Upper lobe of left lung (tissue), 6 donors: ENCODE measurements at regions not wholly inside any gene's neighbourhood (a gene's known extent, or its start where the extent isn't known, plus 50 kb on each side); places are given as distances from the start of the nearest gene placed in this dataset.
A peak's percentile ranks its signal among the peaks of the same experiment; 100 is the strongest.

Source experiments
- ATAC-seq, 2 donors: fragments of 200-7000 bp; cut with Tn5 transposase; one replicate each; pipeline ENCODE4 v1.9.1; 2022; ENCODE audit warnings: mild to moderate bottlenecking in 2 of 2, moderate library complexity in 2 of 2; ENCODE audit not compliant: low FRiP score in 2 of 2
- DNase-seq, 2 donors: peaks; one replicate each; pipeline ENCODE4 v3.0.0-alpha.2; 2019 to 2020
- H3K27ac ChIP-seq, 4 donors: fragments of 200-600 bp; sonication (generic); one replicate each; pipeline ENCODE4 v1.5.1; 2016 to 2019
- H3K27me3 ChIP-seq, 4 donors: fragments of 200-600 bp; sonication (generic); one replicate each; pipeline ENCODE4 v1.5.1; 2017 to 2019
- H3K36me3 ChIP-seq, 4 donors: fragments of 200-600 bp; sonication (generic); one replicate each; pipeline ENCODE4 v1.5.1; 2016 to 2019
- H3K4me1 ChIP-seq, 4 donors: fragments of 200-600 bp; sonication (generic); one replicate each; pipeline ENCODE4 v1.5.1; 2018 to 2019
- H3K4me3 ChIP-seq, 4 donors: fragments of 200-600 bp; sonication (generic); one replicate each; pipeline ENCODE4 v1.5.1; 2017 to 2019; ENCODE audit warnings: mild to moderate bottlenecking in 2 of 4, moderate library complexity in 1 of 4
- H3K9me3 ChIP-seq, 4 donors: fragments of 200-600 bp; sonication (generic); one replicate each; pipeline ENCODE4 v1.5.1; 2018 to 2019
- EP300 ChIP-seq, 4 donors: sonication (generic); formaldehyde crosslinking; IDR thresholded peaks; one replicate each; pipeline ENCODE4 v1.5.1; 2017; ENCODE audit warnings: antibody characterized with exemption in 4 of 4, control low read depth in 2 of 4
- POLR2A ChIP-seq, 4 donors: fragments of 450-650 bp; IDR thresholded peaks; one replicate each; pipeline ENCODE4 v1.5.1; 2016 to 2017; ENCODE audit warnings: antibody characterized with exemption in 4 of 4, mild to moderate bottlenecking in 2 of 4
- POLR2AphosphoS5 ChIP-seq, 2 donors: sonication (generic); formaldehyde crosslinking; IDR thresholded peaks; one replicate each; pipeline ENCODE4 v1.5.1; 2017; ENCODE audit warnings: antibody characterized with exemption in 2 of 2
- WGBS, 2 donors: methylation state at CpG; one replicate each; pipeline ENCODE4 v1.1.5; 2017 to 2018; 5-methylcytosine and 5-hydroxymethylcytosine counted together
- TF ChIP-seq, protein P1 (sequence below), 6 experiments: fragments of 450-650 bp in 4 of 6; fragments of 200-600 bp in 2 of 6; sonication (generic) in 2 of 6; IDR thresholded peaks; one replicate each; pipeline ENCODE4 v1.5.1; 2016 to 2019; ENCODE audit warnings: antibody characterized with exemption in 6 of 6
- donor health status: DM: no; HTN: no; CAD: no; lungs with moderate emphysema.
- donor health status: DM: no; HTN: yes; CAD: no; lungs with severe emphysema.

DNA sequence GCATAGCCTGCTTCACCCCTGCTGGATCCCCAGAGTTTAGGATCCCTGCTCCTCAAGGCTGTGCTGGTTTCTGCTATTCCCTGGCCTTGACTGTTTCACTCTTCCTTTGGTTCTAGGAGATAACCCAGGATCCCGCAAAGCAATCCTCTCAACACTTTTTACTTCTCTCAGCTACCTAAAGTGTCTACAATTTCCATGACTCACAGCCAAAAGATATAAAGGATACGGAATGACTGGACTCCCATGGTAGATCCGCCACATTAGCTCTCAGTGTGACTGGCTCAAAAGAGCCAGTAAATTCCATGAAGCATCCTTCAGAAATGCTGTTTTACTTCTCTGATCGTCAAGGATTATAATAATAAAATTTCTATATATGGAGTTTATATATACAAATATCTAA is 66.3 kb upstream of the TMEM164 start:
- 89 to 96% methylated on average over 4 of the region's 4 CpGs for WGBS, 2 donors
- TF ChIP-seq POLR2A (IDR thresholded peaks at IDR 0.05) (no peak), POLR2AphosphoS5 (IDR thresholded peaks at IDR 0.05) (no peak), EP300 (IDR thresholded peaks at IDR 0.05) (no peak)
- TF ChIP-seq, protein P1, sequence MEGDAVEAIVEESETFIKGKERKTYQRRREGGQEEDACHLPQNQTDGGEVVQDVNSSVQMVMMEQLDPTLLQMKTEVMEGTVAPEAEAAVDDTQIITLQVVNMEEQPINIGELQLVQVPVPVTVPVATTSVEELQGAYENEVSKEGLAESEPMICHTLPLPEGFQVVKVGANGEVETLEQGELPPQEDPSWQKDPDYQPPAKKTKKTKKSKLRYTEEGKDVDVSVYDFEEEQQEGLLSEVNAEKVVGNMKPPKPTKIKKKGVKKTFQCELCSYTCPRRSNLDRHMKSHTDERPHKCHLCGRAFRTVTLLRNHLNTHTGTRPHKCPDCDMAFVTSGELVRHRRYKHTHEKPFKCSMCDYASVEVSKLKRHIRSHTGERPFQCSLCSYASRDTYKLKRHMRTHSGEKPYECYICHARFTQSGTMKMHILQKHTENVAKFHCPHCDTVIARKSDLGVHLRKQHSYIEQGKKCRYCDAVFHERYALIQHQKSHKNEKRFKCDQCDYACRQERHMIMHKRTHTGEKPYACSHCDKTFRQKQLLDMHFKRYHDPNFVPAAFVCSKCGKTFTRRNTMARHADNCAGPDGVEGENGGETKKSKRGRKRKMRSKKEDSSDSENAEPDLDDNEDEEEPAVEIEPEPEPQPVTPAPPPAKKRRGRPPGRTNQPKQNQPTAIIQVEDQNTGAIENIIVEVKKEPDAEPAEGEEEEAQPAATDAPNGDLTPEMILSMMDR (IDR thresholded peaks at IDR 0.05) = no peak

DNA sequence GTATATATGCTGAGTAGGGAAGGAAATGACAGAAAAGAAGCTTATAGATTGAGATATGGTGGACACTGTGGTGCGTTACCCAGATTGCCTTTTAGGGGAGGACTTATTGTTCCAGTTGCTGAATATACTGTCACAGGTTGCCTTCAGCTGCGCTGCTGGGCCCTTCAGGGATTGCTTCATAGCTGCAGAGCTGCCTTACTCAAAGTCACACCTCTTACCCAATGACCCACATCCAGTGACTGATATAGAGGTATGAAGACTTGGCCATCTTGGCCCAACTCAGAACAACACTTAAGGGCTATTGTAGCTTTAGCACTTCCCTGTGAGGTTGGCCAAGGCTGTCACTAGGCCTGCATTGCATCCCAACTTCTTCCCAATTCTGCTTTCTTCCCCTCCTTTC is 63.4 kb upstream of the TMEM164 start:
- 71 to 72% methylated on average over 1 to 2 of the region's 2 CpGs for WGBS, 2 donors
- Histone ChIP-seq H3K4me1 (no peaks in the 10 kb centered on the region), H3K4me3 (no peak overlapping the region), H3K36me3 (no peaks in the 10 kb centered on the region), H3K27me3 (no peaks in the 10 kb centered on the region), H3K9me3 (no peaks in the 10 kb centered on the region), H3K27ac (no peak overlapping the region)
- TF ChIP-seq EP300 (IDR thresholded peaks at IDR 0.05) = no peak
- no peak for TF ChIP-seq POLR2A (IDR thresholded peaks at IDR 0.05)
- ATAC-seq (peak in 1 of 2 donors; percentile 62), DNase-seq (peak in 1 of 2 donors; percentile 67)

More for the DNA sequence above, 66.3 kb upstream of the TMEM164 start:
- DNase-seq (no peak), ATAC-seq (no peak)
- Histone ChIP-seq H3K36me3 (no peaks in the 10 kb centered on the region), H3K9me3 (no peaks in the 10 kb centered on the region), H3K4me1 (no peaks in the 10 kb centered on the region), H3K4me3 (no peak overlapping the region), H3K27me3 (no peaks in the 10 kb centered on the region), H3K27ac (no peak overlapping the region)

DNA sequence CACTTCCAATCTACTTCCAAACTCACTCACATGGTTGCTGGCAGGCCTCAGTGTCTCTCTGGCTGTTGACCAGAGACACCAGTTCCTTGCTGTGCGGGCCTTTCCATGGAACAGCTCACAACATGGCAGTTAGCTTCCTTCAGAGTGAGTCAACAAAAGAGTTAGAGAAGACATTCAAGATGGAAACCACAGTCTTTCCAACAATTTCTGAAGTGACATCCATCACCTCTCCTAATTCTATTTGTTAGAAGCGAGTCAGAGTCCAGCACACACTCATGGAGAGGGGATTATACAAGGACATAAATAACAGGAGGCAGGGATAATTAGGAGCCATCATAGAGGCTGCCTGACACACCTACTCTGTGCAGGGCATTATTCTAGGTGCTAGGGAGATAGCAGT is 62.5 kb upstream of the TMEM164 start:
- no peak for TF ChIP-seq POLR2AphosphoS5 (IDR thresholded peaks at IDR 0.05)
- TF ChIP-seq EP300 (IDR thresholded peaks at IDR 0.05) = no peak
- TF ChIP-seq, protein P1 (IDR thresholded peaks at IDR 0.05) = no peak
- TF ChIP-seq POLR2A (IDR thresholded peaks at IDR 0.05) = no peak
- no peaks in the 10 kb centered on the region for H3K4me1 ChIP-seq
- H3K27ac ChIP-seq = no peak overlapping the region
- no peaks in the 10 kb centered on the region for H3K9me3 ChIP-seq
- H3K27me3 ChIP-seq = no peaks in the 10 kb centered on the region
- no peaks in the 10 kb centered on the region for H3K36me3 ChIP-seq
- DNase-seq (no peak), ATAC-seq (no peak)
- 90 to 100% methylated on average over 1 to 2 of the region's 2 CpGs for WGBS, 2 donors
- H3K4me3 ChIP-seq = no peak overlapping the region

DNA sequence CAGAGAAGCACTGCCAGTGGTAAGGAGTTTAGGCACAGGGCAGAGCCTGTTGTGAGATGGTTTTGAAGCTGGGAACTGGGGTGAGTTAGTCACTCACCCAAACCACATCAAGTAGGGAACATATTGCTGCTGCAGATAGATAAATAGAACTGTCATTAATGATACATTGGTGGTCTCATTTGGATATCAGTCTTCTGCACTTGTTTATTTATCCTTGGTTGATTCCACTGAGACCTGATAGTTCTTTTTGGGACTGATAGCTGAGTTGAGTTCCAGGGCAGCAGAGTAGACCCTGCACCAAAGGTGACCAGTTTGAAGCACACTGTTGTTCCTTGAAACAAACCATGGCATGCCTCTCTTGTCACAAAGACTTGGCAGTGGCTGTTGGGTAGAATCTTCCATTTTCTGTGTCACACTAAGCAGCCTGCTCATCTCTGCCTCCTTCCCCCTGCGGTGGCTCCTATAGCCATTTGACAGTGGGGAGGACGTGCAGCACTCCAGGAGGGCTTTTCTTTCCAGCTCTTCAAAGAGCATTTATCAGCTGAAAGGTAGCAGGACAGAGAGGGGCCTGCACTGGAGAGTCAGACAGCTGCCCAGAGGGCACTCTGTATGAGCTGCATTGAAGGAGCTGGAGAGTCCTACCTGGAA is 59.7 kb upstream of the TMEM164 start:
- H3K27ac ChIP-seq = no peak overlapping the region
- no peaks in the 10 kb centered on the region for H3K36me3 ChIP-seq
- no peak overlapping the region for H3K4me3 ChIP-seq
- no peaks in the 10 kb centered on the region for H3K4me1 ChIP-seq
- TF ChIP-seq POLR2AphosphoS5 (IDR thresholded peaks at IDR 0.05) (no peak), POLR2A (IDR thresholded peaks at IDR 0.05) (no peak), EP300 (IDR thresholded peaks at IDR 0.05) (no peak)
- TF ChIP-seq, protein P1 (IDR thresholded peaks at IDR 0.05) = no peak
- no peaks in the 10 kb centered on the region for H3K27me3 ChIP-seq
- WGBS, 2 donors = 63% methylated on average over 2 of the region's 2 CpGs; no CpG with 5 or more reads in 1 of the 2 donors
- no peak for ATAC-seq
- no peak for DNase-seq
- no peaks in the 10 kb centered on the region for H3K9me3 ChIP-seq

DNA sequence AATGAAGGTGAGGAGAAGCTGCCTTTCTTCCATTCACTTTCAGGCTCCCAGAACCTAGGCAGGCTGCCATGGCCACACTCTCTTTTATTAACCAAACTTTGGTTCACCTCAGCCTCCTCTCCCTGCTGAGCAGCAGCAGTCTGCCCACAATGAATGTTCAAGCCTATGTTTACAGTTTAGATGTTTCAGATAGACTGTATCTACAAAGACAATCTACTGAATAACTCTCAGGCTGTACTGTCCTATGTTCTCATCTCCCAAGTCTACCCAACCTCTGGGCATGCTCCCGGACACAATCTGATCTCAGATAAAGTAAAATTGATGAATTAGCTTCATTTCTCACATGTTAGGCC is 59.2 kb upstream of the TMEM164 start:
- no peaks in the 10 kb centered on the region for H3K4me1 ChIP-seq
- no peaks in the 10 kb centered on the region for H3K9me3 ChIP-seq
- H3K36me3 ChIP-seq = no peaks in the 10 kb centered on the region
- no peak for ATAC-seq
- H3K4me3 ChIP-seq = no peak overlapping the region
- TF ChIP-seq EP300 (IDR thresholded peaks at IDR 0.05) (no peak), POLR2A (IDR thresholded peaks at IDR 0.05) (no peak), POLR2AphosphoS5 (IDR thresholded peaks at IDR 0.05) (no peak)
- TF ChIP-seq, protein P1 (IDR thresholded peaks at IDR 0.05) = no peak
- WGBS, 2 donors = 53 to 83% methylated on average over 1 of the region's 1 CpG
- no peak for DNase-seq
- H3K27me3 ChIP-seq = no peaks in the 10 kb centered on the region
- H3K27ac ChIP-seq = no peak overlapping the region
